Astrocyte (in vitro differentiated cells and primary cell): ENCODE measurements at regions not wholly inside any gene's neighbourhood (a gene's known extent, or its start where the extent isn't known, plus 50 kb on each side); places are given as distances from the start of the nearest gene placed in this dataset.

Experiments
- EZH2 ChIP-seq: IDR thresholded peaks from 2 replicates; pipeline ENCODE4 v1.6.1; 2012; ENCODE audit warnings: mild to moderate bottlenecking, low read length, inconsistent platforms; ENCODE audit not compliant: insufficient read depth
- TF ChIP-seq, protein P1 (sequence below): IDR thresholded peaks from 2 replicates; pipeline ENCODE4 v1.5.1; 2011; ENCODE audit warnings: low read depth, mild to moderate bottlenecking, inconsistent platforms, low read length, moderate library complexity; ENCODE audit not compliant: insufficient read depth

DNA sequence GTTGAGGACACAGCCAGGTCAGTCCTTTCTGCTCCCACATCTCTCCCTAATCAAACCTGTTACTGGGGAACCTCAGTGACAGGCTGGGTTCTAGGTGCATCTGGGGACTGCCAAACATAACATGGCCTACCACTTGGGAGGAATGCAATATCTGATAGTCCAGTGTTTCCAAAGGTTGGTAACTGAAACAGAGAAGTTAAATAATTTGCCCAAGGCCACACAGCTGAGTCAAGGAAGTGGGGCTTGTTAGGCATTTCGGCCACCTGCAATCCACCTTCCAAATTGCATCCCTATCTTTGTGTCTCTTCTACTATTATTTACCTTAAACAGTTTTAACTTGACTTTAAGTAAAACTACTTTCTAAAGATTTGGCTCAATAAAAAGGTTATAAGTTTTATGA lies 731.3 kb downstream of the UQCRFS1 start:
- TF ChIP-seq, protein P1, sequence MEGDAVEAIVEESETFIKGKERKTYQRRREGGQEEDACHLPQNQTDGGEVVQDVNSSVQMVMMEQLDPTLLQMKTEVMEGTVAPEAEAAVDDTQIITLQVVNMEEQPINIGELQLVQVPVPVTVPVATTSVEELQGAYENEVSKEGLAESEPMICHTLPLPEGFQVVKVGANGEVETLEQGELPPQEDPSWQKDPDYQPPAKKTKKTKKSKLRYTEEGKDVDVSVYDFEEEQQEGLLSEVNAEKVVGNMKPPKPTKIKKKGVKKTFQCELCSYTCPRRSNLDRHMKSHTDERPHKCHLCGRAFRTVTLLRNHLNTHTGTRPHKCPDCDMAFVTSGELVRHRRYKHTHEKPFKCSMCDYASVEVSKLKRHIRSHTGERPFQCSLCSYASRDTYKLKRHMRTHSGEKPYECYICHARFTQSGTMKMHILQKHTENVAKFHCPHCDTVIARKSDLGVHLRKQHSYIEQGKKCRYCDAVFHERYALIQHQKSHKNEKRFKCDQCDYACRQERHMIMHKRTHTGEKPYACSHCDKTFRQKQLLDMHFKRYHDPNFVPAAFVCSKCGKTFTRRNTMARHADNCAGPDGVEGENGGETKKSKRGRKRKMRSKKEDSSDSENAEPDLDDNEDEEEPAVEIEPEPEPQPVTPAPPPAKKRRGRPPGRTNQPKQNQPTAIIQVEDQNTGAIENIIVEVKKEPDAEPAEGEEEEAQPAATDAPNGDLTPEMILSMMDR = no peak
- no peak for TF ChIP-seq EZH2
